Gastrocnemius medialis (tissue), 4 donors: ENCODE measurements at regions not wholly inside any gene's neighbourhood (a gene's known extent, or its start where the extent isn't known, plus 50 kb on each side); places are given as distances from the start of the nearest gene placed in this dataset.

Source experiments
- POLR2A ChIP-seq, 2 donors: fragments of 450-650 bp; IDR thresholded peaks; one replicate each; pipeline ENCODE4 v1.6.1; 2017; ENCODE audit warnings: antibody characterized with exemption in 2 of 2, mild to moderate bottlenecking in 2 of 2, moderate library complexity in 2 of 2
- TF ChIP-seq, protein P1 (sequence below), 5 experiments: fragments of 450-650 bp in 3 of 5; fragments of 200-600 bp in 2 of 5; sonication (generic) in 2 of 5; IDR thresholded peaks in 4 of 5; conservative IDR thresholded peaks in 1 of 5; 1 replicate in 4 of 5; 2 replicates in 1 of 5; pipeline ENCODE4 v1.5.1; 2016 to 2019; ENCODE audit warnings: antibody characterized with exemption in 5 of 5, mild to moderate bottlenecking in 3 of 5, moderate library complexity in 3 of 5

DNA sequence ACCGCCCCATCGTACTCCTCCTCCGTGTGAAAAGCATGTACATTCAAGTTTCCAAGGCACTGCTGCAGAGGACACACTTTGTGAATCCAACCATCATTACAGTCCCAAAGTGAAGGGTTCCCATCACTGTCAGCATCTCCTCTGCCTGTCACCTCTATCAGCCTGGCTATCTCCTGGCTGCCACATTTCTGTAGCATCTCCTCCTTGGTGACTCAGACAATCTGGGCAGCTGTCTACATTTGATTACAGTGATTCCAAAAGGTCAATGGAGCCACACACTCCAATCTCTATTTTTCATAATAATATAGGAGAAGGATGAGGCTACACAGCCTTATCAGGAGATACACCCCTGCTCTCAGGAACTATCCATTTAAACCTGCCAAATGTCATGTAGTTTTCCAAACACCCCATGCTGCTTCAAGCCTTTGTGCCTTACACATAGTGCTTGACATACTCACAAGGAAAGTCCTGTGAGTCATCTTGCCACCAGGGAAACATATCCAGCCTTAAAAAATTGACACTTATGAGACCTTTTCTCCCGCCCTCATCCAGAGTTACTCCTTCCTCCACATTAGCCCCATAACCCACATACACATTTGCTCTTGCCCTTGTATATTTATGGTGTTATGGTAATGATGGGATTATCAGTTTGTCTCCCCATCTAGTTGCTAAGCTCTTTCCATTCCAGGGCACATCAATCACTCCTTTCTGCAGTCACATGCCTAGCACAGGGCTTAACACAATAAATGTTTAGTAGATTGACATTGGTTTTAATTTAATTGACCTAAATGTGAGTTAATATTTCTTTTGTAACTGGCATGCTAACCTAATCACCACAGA, 250.1 kb upstream of the CDH5 start:
- TF ChIP-seq POLR2A (IDR thresholded peaks at IDR 0.05), result no peak
- TF ChIP-seq, protein P1, sequence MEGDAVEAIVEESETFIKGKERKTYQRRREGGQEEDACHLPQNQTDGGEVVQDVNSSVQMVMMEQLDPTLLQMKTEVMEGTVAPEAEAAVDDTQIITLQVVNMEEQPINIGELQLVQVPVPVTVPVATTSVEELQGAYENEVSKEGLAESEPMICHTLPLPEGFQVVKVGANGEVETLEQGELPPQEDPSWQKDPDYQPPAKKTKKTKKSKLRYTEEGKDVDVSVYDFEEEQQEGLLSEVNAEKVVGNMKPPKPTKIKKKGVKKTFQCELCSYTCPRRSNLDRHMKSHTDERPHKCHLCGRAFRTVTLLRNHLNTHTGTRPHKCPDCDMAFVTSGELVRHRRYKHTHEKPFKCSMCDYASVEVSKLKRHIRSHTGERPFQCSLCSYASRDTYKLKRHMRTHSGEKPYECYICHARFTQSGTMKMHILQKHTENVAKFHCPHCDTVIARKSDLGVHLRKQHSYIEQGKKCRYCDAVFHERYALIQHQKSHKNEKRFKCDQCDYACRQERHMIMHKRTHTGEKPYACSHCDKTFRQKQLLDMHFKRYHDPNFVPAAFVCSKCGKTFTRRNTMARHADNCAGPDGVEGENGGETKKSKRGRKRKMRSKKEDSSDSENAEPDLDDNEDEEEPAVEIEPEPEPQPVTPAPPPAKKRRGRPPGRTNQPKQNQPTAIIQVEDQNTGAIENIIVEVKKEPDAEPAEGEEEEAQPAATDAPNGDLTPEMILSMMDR (IDR thresholded peaks at IDR 0.05 in 4 of 5, conservative IDR thresholded peaks at IDR 0.05 in 1 of 5), result no peak
